Pancreas (tissue), 10 donors: ENCODE measurements at regions not wholly inside any gene's neighbourhood (a gene's known extent, or its start where the extent isn't known, plus 50 kb on each side); places are given as distances from the start of the nearest gene placed in this dataset.

Experiments
- ATAC-seq, 4 donors: fragments of 200-7000 bp; cut with Tn5 transposase; one replicate each; pipeline versions ENCODE4 v1.8.0 to v1.9.1; 2020; ENCODE audit warnings: mild to moderate bottlenecking in 4 of 4, moderate library complexity in 4 of 4
- DNase-seq, 6 donors: peaks; one replicate each; pipeline ENCODE4 v3.0.0-alpha.2; 2020
- FAIRE-seq: peaks from 2 replicates; lab custom pipeline; 2012; peaks lifted over from hg19 to GRCh38; lab: Jason Lieb, UNC
- H3K27ac ChIP-seq, 4 donors: fragments of 200-600 bp; sonication (generic); 1 replicate in 3 of 4; 2 replicates in 1 of 4; pipeline versions ENCODE4 v1.5.0 to v1.8.0; 2020
- H3K27me3 ChIP-seq, 4 donors: fragments of 200-600 bp; one replicate each; pipeline ENCODE4 v1.8.0; 2021
- H3K36me3 ChIP-seq, 3 donors: fragments of 200-600 bp; sonication (generic) in 1 of 3; one replicate each; pipeline versions ENCODE4 v1.5.0 to v1.8.0; 2020 to 2021
- H3K4me1 ChIP-seq, 3 donors: fragments of 200-600 bp; one replicate each; pipeline ENCODE4 v1.8.0; 2021
- H3K4me3 ChIP-seq, 4 donors: fragments of 200-600 bp; sonication (generic) in 2 of 4; one replicate each; pipeline versions ENCODE4 v1.5.0 to v1.8.0; 2020 to 2021
- H3K9me3 ChIP-seq, 4 donors: fragments of 200-600 bp; one replicate each; pipeline ENCODE4 v1.8.0; 2021
- WGBS, 2 donors: extraction: QIAGEN DNeasy Blood & Tissue Kit; methylation state at CpG; one replicate each; pipeline ENCODE4 v1.1.7; 2013; 5-methylcytosine and 5-hydroxymethylcytosine counted together
- intact Hi-C, 3 donors: fragments of 100-400 bp; cut with DNase I; formaldehyde crosslinking; loops; one replicate each; pipeline versions ENCODE4 v1.11.1 to v1.14.2; 2022
- TF ChIP-seq, protein P1 (sequence below), 4 donors: fragments of 200-600 bp; sonication (generic) in 3 of 4; IDR thresholded peaks; one replicate each; pipeline versions ENCODE4 v1.5.0 to v1.8.0; 2021; ENCODE audit warnings: antibody characterized with exemption in 4 of 4
- donor health status: healthy with polysubstance abuse.
- donor health status: DM: no; HTN: no; CAD: no; lungs with moderate emphysema.
- donor health status: DM: no; HTN: no; CAD: no.
- donor health status: control.
- donor health status: control.
- donor health status: Bipolar disorder and iron deficiency.
- donor health status: DM: yes; HTN: yes; CAD: no.
- donor health status: DM: no; HTN: no; CAD: no.
- donor health status: DM: no; HTN: no; CAD: no.
- donor health status: DM: yes; HTN: yes; CAD: no.

DNA sequence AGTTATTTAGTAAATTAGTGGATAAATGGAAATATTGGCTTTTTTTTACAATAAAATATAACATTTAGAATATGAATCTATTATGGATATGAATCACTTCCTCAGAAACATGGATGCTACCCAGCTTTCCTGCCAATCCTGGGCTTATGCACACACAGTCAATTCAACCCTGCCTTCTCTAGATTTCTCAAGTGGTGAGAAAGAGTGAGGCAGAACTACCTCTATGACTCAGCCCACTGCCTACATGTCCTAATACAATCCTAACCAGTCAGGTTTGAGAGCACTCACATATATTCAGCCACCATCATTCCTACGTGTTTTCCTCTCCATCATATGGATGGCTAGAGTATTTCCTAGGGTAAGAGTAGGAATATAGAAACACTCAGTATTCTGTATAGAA, 91.1 kb upstream of the ANKRD50 start:
- FAIRE-seq: no peak
- 66 to 88% methylated on average over 1 of the region's 1 CpG for WGBS, 2 donors
- Histone ChIP-seq H3K27me3 (no peaks in the 10 kb centered on the region), H3K4me1 (no peaks in the 10 kb centered on the region), H3K4me3 (no peak overlapping the region), H3K36me3 (no peaks in the 10 kb centered on the region), H3K9me3 (no peaks in the 10 kb centered on the region), H3K27ac (no peak overlapping the region)
- no peak for DNase-seq
- intact Hi-C loops: no loop called here
- TF ChIP-seq, protein P1, sequence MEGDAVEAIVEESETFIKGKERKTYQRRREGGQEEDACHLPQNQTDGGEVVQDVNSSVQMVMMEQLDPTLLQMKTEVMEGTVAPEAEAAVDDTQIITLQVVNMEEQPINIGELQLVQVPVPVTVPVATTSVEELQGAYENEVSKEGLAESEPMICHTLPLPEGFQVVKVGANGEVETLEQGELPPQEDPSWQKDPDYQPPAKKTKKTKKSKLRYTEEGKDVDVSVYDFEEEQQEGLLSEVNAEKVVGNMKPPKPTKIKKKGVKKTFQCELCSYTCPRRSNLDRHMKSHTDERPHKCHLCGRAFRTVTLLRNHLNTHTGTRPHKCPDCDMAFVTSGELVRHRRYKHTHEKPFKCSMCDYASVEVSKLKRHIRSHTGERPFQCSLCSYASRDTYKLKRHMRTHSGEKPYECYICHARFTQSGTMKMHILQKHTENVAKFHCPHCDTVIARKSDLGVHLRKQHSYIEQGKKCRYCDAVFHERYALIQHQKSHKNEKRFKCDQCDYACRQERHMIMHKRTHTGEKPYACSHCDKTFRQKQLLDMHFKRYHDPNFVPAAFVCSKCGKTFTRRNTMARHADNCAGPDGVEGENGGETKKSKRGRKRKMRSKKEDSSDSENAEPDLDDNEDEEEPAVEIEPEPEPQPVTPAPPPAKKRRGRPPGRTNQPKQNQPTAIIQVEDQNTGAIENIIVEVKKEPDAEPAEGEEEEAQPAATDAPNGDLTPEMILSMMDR (IDR thresholded peaks at IDR 0.05): no peak
- ATAC-seq: no peak

DNA sequence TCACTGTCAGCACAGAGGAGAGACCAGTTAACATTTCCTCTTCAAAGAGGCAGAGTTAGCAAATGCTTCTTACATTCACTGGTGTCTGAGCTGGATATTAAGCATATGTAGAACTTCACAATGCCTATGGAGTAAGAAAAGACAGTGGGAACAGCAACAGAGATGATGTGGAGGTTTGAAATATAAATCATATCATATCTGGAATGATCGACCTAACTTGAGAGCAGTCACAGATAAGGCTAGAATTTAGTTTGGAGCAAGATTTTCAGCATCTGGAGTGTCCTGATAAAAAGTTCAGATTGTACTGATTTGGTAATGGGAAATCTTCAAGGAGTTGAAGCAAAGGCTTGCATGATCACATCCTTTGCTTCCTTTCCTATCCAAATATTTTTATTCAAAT, 90.5 kb upstream of the ANKRD50 start:
- DNase-seq (no peak), ATAC-seq (no peak), FAIRE-seq (no peak)
- Histone ChIP-seq H3K27me3 (no peaks in the 10 kb centered on the region), H3K4me1 (no peaks in the 10 kb centered on the region), H3K4me3 (no peak overlapping the region), H3K36me3 (no peaks in the 10 kb centered on the region), H3K9me3 (no peaks in the 10 kb centered on the region), H3K27ac (no peak overlapping the region)
- intact Hi-C loops: no loop called here
- TF ChIP-seq, protein P1 (IDR thresholded peaks at IDR 0.05): no peak
- 12 to 22% methylated on average over 1 of the region's 1 CpG for WGBS, 2 donors

DNA sequence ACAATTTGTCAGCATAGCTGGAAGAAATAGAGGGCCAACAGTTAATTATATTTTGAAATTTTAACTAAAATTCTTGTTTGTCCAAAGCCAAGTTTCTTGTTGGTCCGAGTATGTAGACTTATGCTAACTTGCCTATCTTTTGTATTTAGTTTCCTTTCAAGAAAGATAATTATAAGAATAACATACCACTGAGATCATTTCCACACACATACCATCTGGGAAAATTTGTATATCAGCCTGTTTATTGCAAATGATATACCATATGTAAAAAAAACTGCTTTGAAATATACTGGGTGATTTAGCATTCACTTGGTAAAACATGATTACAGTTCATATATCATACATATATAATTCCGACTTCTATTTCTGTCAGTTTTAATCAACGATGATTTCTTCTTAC, 84.7 kb upstream of the ANKRD50 start:
- Histone ChIP-seq H3K4me3 (no peak overlapping the region), H3K27me3 (no peaks in the 10 kb centered on the region), H3K36me3 (no peaks in the 10 kb centered on the region), H3K9me3 (no peaks in the 10 kb centered on the region), H3K4me1 (no peaks in the 10 kb centered on the region), H3K27ac (no peak overlapping the region)
- DNase-seq (no peak), ATAC-seq (no peak), FAIRE-seq (no peak)
- intact Hi-C loops: no loop called here
- TF ChIP-seq, protein P1 (IDR thresholded peaks at IDR 0.05): no peak
- WGBS, 2 donors: 73 to 82% methylated on average over 3 of the region's 3 CpGs

DNA sequence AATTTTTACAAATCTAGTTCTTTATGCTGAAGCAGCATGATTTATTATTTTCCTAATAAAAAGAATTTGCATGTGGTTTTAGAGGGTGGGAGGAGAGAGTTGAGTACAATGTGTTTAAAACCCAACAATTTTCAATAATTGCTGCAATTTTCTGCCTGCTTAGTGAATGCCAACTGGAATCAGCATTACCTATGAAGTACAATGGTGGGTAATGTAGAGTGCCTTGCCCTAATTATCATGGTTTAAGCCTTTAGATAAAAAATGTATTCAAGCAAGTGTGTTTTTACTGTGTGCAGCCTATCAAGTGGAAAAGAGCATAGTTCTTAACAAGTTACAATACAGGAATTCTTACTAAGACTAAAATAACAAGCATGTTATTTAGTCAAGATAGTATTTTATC, 77.9 kb upstream of the ANKRD50 start:
- H3K4me3 ChIP-seq: no peak overlapping the region
- no peaks in the 10 kb centered on the region for H3K36me3 ChIP-seq
- no peaks in the 10 kb centered on the region for H3K9me3 ChIP-seq
- no peaks in the 10 kb centered on the region for H3K27me3 ChIP-seq
- H3K4me1 ChIP-seq: no peaks in the 10 kb centered on the region
- DNase-seq (no peak), ATAC-seq (no peak), FAIRE-seq (no peak)
- no peak overlapping the region for H3K27ac ChIP-seq
- TF ChIP-seq, protein P1 (IDR thresholded peaks at IDR 0.05): no peak
- intact Hi-C loops: no loop called here

DNA sequence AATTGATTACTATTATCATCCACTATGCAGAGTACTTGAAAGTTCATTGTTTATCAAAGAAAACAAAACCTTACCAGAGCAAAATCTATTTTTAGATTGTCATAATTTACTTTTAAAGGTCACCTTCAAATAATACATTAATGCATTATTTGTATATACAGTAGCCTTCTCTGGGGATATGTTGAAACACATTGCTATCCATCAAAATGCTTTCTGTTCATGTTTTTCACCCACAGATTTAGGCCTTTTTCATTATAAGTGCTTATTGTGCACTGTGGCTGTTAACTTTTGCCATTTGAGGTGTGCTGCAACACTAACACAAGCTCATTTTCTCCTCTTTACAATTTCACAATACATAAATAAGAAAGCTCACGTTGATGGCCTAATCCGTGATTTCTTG, 74.1 kb upstream of the ANKRD50 start:
- no peaks in the 10 kb centered on the region for H3K36me3 ChIP-seq
- TF ChIP-seq, protein P1 (IDR thresholded peaks at IDR 0.05): no peak
- no peak overlapping the region for H3K4me3 ChIP-seq
- H3K27me3 ChIP-seq: no peaks in the 10 kb centered on the region
- no peaks in the 10 kb centered on the region for H3K9me3 ChIP-seq
- H3K27ac ChIP-seq: no peak overlapping the region
- FAIRE-seq: no peak
- no peak for ATAC-seq
- DNase-seq: no peak
- intact Hi-C loops: no loop called here
- 85% methylated on average over 2 of the region's 2 CpGs for WGBS, 2 donors
- no peaks in the 10 kb centered on the region for H3K4me1 ChIP-seq
